ENCODE measurements at regions not wholly inside any gene's neighbourhood (a gene's known extent, or its start where the extent isn't known, plus 50 kb on each side); places are given as distances from the start of the nearest gene placed in this dataset.

DNA sequence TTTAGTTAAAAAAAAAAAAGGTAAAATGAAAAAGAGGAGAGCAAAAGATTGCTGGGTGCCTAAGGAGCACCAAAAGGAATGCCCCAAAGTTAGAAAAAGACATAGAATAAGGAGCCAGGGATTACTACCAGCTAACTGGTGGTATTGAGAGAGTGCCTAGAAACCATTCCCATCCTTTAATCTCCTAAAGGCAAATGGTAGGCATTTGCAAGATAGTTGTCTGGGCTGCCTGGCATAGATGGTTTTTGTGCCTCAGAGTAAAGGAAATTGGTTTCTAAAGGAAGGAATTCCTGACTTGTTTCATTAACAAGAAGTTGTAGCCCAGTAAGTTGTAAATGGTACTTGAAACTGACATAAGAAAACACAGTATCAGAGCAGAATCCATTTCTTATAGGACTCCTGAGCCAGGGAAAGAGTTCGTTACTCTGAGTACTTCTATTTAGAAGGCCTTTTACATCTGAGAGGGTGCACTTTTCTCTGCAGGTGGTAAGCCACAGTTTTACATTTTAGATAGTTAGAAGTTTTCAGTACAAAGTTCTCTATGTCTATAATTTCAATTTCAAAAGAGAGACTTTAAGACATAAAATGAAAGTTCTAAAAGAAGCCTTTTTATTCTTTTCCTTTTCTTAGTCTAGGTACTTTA lies 92.6 kb downstream of the OLFM4 start:
- in situ Hi-C loops (cut with MboI; ENCODE audit: low pct_unique_long_range_greater_than_20kb, low sequenced_read_pairs, unreplicated experiment), result no loop called here
- TF ChIP-seq, protein P1, sequence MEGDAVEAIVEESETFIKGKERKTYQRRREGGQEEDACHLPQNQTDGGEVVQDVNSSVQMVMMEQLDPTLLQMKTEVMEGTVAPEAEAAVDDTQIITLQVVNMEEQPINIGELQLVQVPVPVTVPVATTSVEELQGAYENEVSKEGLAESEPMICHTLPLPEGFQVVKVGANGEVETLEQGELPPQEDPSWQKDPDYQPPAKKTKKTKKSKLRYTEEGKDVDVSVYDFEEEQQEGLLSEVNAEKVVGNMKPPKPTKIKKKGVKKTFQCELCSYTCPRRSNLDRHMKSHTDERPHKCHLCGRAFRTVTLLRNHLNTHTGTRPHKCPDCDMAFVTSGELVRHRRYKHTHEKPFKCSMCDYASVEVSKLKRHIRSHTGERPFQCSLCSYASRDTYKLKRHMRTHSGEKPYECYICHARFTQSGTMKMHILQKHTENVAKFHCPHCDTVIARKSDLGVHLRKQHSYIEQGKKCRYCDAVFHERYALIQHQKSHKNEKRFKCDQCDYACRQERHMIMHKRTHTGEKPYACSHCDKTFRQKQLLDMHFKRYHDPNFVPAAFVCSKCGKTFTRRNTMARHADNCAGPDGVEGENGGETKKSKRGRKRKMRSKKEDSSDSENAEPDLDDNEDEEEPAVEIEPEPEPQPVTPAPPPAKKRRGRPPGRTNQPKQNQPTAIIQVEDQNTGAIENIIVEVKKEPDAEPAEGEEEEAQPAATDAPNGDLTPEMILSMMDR (IDR thresholded peaks at IDR 0.05; ENCODE audit: extremely low read depth, insufficient read depth, missing control alignments), result no peak
- no peak for DNase-seq (ENCODE audit: low spot score)

DNA sequence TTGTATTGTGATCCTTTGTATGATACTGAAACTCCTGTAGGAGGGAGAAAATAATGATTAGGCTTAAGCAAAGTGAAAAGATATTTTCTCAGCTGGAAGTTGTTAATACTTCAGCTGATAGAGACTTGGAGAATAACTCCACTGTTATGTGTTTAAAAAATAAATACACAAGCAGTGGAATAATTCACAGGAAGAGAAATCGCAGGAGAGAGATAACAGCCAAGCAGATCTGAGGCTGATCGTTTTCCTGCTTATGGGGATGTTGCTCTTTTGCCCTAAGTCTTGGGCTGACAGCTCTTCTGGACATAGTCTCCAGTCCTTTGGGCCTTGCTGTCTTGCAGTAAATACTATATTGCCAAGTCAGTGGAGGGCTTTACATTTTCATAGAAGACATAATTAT lies 93.3 kb downstream of the OLFM4 start:
- in situ Hi-C loops (cut with MboI; ENCODE audit: low pct_unique_long_range_greater_than_20kb, low sequenced_read_pairs, unreplicated experiment), result no loop called here
- DNase-seq (ENCODE audit: low spot score), result no peak
- TF ChIP-seq, protein P1 (IDR thresholded peaks at IDR 0.05; ENCODE audit: extremely low read depth, insufficient read depth, missing control alignments), result no peak

DNA sequence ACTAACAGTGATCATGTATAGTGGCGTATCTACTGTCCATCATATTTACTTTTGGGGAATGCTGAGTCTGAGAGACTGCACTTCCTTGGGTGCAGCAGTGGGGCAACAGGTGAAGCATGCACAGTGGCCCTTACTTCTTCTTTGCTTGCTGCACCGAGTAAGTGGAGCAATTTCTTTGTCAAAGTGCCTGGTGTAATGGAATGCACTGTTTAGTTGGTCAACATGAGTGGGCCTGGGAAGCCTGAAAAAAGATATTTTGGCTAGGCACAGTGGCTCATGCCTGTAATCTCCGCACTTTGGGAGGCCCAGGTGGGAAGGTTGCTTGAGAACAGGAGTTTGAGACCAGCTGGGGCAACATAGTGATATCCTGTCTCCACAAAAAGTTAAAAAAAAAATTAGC lies 94.9 kb downstream of the OLFM4 start:
- in situ Hi-C loops (cut with MboI; ENCODE audit: low pct_unique_long_range_greater_than_20kb, low sequenced_read_pairs, unreplicated experiment), result no loop called here
- TF ChIP-seq, protein P1 (IDR thresholded peaks at IDR 0.05; ENCODE audit: extremely low read depth, insufficient read depth, missing control alignments), result no peak

DNA sequence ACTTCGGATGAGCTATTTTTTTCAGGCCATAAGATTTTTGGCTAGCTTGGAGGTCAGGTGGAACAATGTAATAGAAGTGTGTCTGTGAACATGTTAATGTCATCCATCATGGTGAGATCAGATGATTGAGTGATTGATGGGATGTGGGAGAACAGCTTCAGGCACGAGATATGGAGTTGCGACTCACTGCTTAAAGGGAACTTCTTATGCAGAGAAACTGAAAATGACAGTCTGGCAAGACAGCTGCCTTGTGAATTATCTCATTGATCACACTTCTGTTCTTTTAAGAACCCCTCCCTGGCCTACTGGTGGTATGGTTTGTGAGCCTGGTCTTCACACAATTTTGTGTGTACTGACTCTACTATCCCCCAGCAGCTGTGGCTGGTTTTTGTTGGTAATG lies 96.0 kb downstream of the OLFM4 start:
- no peak for DNase-seq (ENCODE audit: low spot score)
- in situ Hi-C loops (cut with MboI; ENCODE audit: low pct_unique_long_range_greater_than_20kb, low sequenced_read_pairs, unreplicated experiment), result no loop called here
- TF ChIP-seq, protein P1 (IDR thresholded peaks at IDR 0.05; ENCODE audit: extremely low read depth, insufficient read depth, missing control alignments), result no peak

More for the DNA sequence above, 94.9 kb downstream of the OLFM4 start:
- no peak for DNase-seq (ENCODE audit: low spot score)

DNA sequence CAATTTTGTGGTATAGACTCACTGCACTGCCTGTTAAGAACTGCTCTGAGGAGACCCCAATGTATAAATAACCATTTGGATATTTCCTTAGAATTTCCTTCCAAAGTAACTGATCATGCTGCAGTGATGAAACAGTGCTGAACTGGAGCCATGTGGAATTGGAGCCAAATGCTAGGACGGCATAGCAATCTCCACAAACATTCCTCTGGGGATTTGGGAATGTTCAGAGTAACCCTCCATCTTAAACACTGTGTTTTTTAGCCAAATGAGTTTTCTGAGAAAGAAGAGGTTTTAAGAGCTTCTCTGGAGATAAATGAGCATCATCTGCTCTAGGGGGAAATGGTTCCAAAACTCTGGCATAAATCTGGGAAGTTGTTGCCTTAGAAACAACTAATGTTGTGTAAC lies 98.2 kb downstream of the OLFM4 start:
- TF ChIP-seq, protein P1 (IDR thresholded peaks at IDR 0.05; ENCODE audit: extremely low read depth, insufficient read depth, missing control alignments), result no peak
- in situ Hi-C loops (cut with MboI; ENCODE audit: low pct_unique_long_range_greater_than_20kb, low sequenced_read_pairs, unreplicated experiment), result no loop called here
- no peak for DNase-seq (ENCODE audit: low spot score)

DNA sequence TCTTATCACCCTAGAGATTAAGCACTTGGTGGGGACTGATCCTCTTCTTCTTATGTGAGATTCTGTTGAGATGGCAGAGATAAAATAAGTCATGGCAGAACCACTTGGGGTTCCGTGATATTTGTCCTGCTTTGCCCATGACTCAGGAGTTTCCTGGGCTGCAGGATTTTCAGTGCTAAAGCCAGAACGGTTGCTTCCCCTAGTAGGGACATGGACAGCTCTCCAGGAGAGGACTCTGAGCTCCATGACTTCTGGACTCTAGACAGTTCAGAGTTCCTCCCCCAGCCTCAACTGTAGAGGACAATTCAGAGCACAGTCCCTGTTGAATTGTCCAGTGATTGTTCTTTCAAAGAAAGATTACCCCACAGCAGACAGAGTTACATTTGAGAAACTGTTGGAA lies 98.8 kb downstream of the OLFM4 start:
- TF ChIP-seq, protein P1 (IDR thresholded peaks at IDR 0.05; ENCODE audit: extremely low read depth, insufficient read depth, missing control alignments), result no peak
- in situ Hi-C loops (cut with MboI; ENCODE audit: low pct_unique_long_range_greater_than_20kb, low sequenced_read_pairs, unreplicated experiment), result no loop called here
- no peak for DNase-seq (ENCODE audit: low spot score)

Measured in GM13977 (cell line).